Ureter (tissue), 1 donor: ENCODE measurements at regions not wholly inside any gene's neighbourhood (a gene's known extent, or its start where the extent isn't known, plus 50 kb on each side); places are given as distances from the start of the nearest gene placed in this dataset.

Experiments
- DNase-seq: peaks from one replicate; pipeline ENCODE4 v3.0.0-alpha.2; 2020; ENCODE audit warnings: low spot score
- donor health status: DM: yes; HTN: yes; CAD: no.

- no peak for DNase-seq
Observed at GRCh38 chr6:51398793-51399192, 580.1 kb downstream of the TFAP2B start.

GRCh38 chr6:51410453-51410852, 591.8 kb downstream of the TFAP2B start:
- no peak for DNase-seq

- DNase-seq, result no peak
Observed at GRCh38 chr6:51411496-51412125, 592.9 kb downstream of the TFAP2B start.

- DNase-seq, result no peak
Observed at GRCh38 chr6:51414361-51414760, 595.7 kb downstream of the TFAP2B start.

- no peak for DNase-seq
Observed at GRCh38 chr6:51415501-51415900, 596.8 kb downstream of the TFAP2B start.

- no peak for DNase-seq
Observed at GRCh38 chr6:51429017-51429712, 610.5 kb downstream of the TFAP2B start.

- no peak for DNase-seq
Observed at GRCh38 chr6:51430589-51430988, 611.9 kb downstream of the TFAP2B start.

GRCh38 chr6:51432481-51432880, 613.8 kb downstream of the TFAP2B start:
- no peak for DNase-seq

GRCh38 chr6:51450248-51450957, 631.7 kb downstream of the TFAP2B start:
- no peak for DNase-seq

- DNase-seq, result no peak
Observed at GRCh38 chr6:51450958-51451357, 632.3 kb downstream of the TFAP2B start.

GRCh38 chr6:51456282-51456681, 631.1 kb downstream of the PKHD1 start:
- no peak for DNase-seq

GRCh38 chr6:51459958-51460357, 627.5 kb downstream of the PKHD1 start:
- no peak for DNase-seq

- DNase-seq, result no peak
Observed at GRCh38 chr6:51462896-51463295, 624.5 kb downstream of the PKHD1 start.

- DNase-seq, result no peak
Observed at GRCh38 chr6:51463321-51463720, 624.1 kb downstream of the PKHD1 start.

GRCh38 chr6:51464956-51465355, 622.5 kb downstream of the PKHD1 start:
- no peak for DNase-seq

- no peak for DNase-seq
Observed at GRCh38 chr6:51466427-51466826, 621.0 kb downstream of the PKHD1 start.

- no peak for DNase-seq
Observed at GRCh38 chr6:51467231-51467952, 620.0 kb downstream of the PKHD1 start.

GRCh38 chr6:51468704-51469103, 618.7 kb downstream of the PKHD1 start:
- DNase-seq, result no peak

- no peak for DNase-seq
Observed at GRCh38 chr6:51472745-51473487, 614.5 kb downstream of the PKHD1 start.

GRCh38 chr6:51474022-51474975, 613.1 kb downstream of the PKHD1 start:
- DNase-seq, result no peak
